ENCODE measurements at regions not wholly inside any gene's neighbourhood (a gene's known extent, or its start where the extent isn't known, plus 50 kb on each side); places are given as distances from the start of the nearest gene placed in this dataset.

- Mint-ChIP-seq H3K4me3 (ENCODE audit: unreplicated experiment) (no peak overlapping the region), H3K27ac (ENCODE audit: unreplicated experiment) (no peak overlapping the region), H3K9me3 (ENCODE audit: unreplicated experiment) (no peaks in the 10 kb centered on the region), H3K27me3 (ENCODE audit: insufficient read depth, unreplicated experiment) (peaks cover 12% of the 10 kb centered on the region), H3K4me1 (ENCODE audit: low read depth, unreplicated experiment) (peaks cover 5% of the 10 kb centered on the region), H3K36me3 (ENCODE audit: insufficient read depth, unreplicated experiment) (no peaks in the 10 kb centered on the region)
- no peak for TF ChIP-seq CTCF (IDR thresholded peaks at IDR 0.05; ENCODE audit: insufficient read depth in 1 of 2, low read depth in 1 of 2, low read length in 1 of 2, severe bottlenecking in 1 of 2, unreplicated experiment in 1 of 2)
- ChIA-PET CTCF (interaction anchor here (0.6 kb wide), 1 partner anchor 24 kb away, joined by 3 read pairs; no protein-coding TSS in a partner anchor), POLR2A (no interaction called here)
- Histone ChIP-seq H3K4me1 (peaks cover 6% of the 10 kb centered on the region), H3K36me3 (ENCODE audit: control insufficient read depth, insufficient read depth, low read length) (no peaks in the 10 kb centered on the region), H3K9me3 (no peaks in the 10 kb centered on the region), H3K27me3 (replicated peaks; ENCODE audit: control insufficient read depth, insufficient read depth, low read length) (0 out of 2 replicates have a peak, but pooled peaks cover 2% of the 10 kb centered on the region), H3K4me3 (ENCODE audit: low read depth, low read length) (no peak overlapping the region)
- DNase-seq = no peak
- intact Hi-C loops (cut with micrococcal nuclease; ENCODE audit: unreplicated experiment) = no loop called here
- BruUV-seq (replicated peaks) = no TSS peak
Measured at GRCh38 chr7:155368894-155369600, 71.4 kb downstream of the INSIG1 start.

GRCh38 chr7:155369766-155370165 is 72.1 kb downstream of the INSIG1 start:
- Mint-ChIP-seq H3K36me3 (ENCODE audit: insufficient read depth, unreplicated experiment) (no peaks in the 10 kb centered on the region), H3K4me3 (ENCODE audit: unreplicated experiment) (no peak overlapping the region), H3K27me3 (ENCODE audit: insufficient read depth, unreplicated experiment) (peaks cover 14% of the 10 kb centered on the region), H3K4me1 (ENCODE audit: low read depth, unreplicated experiment) (peaks cover 6% of the 10 kb centered on the region), H3K9me3 (ENCODE audit: unreplicated experiment) (no peaks in the 10 kb centered on the region), H3K27ac (ENCODE audit: unreplicated experiment) (no peak overlapping the region)
- no peak for TF ChIP-seq CTCF (IDR thresholded peaks at IDR 0.05; ENCODE audit: insufficient read depth in 1 of 2, low read depth in 1 of 2, low read length in 1 of 2, severe bottlenecking in 1 of 2, unreplicated experiment in 1 of 2)
- Histone ChIP-seq H3K27me3 (replicated peaks; ENCODE audit: control insufficient read depth, insufficient read depth, low read length) (peaks cover 2% of the 10 kb centered on the region; the same call in 1 of the 2 replicates), H3K36me3 (ENCODE audit: control insufficient read depth, insufficient read depth, low read length) (no peaks in the 10 kb centered on the region), H3K4me1 (peaks cover 4% of the 10 kb centered on the region), H3K4me3 (ENCODE audit: low read depth, low read length) (no peak overlapping the region), H3K9me3 (no peaks in the 10 kb centered on the region)
- intact Hi-C loops (cut with micrococcal nuclease; ENCODE audit: unreplicated experiment) = no loop called here
- POLR2A ChIA-PET = no interaction called here
- no peak for DNase-seq
- CTCF ChIA-PET = no interaction called here
- BruUV-seq (replicated peaks) = no TSS peak

- Histone ChIP-seq H3K27me3 (replicated peaks; ENCODE audit: control insufficient read depth, insufficient read depth, low read length) (peaks cover 2% of the 10 kb centered on the region; the same call in 1 of the 2 replicates), H3K4me3 (ENCODE audit: low read depth, low read length) (no peak overlapping the region), H3K9me3 (no peaks in the 10 kb centered on the region), H3K36me3 (ENCODE audit: control insufficient read depth, insufficient read depth, low read length) (no peaks in the 10 kb centered on the region), H3K4me1 (peaks cover 9% of the 10 kb centered on the region)
- intact Hi-C loops (cut with micrococcal nuclease; ENCODE audit: unreplicated experiment) = no loop called here
- ChIA-PET CTCF (no interaction called here), POLR2A (no interaction called here)
- peaks cover 6% of the 10 kb centered on the region for H3K4me1 Mint-ChIP-seq (ENCODE audit: low read depth, unreplicated experiment)
- TF ChIP-seq CTCF (IDR thresholded peaks at IDR 0.05; ENCODE audit: insufficient read depth in 1 of 2, low read depth in 1 of 2, low read length in 1 of 2, severe bottlenecking in 1 of 2, unreplicated experiment in 1 of 2) = no peak
- no TSS peak for BruUV-seq (replicated peaks)
- no peak for DNase-seq
- no peaks in the 10 kb centered on the region for H3K9me3 Mint-ChIP-seq (ENCODE audit: unreplicated experiment)
- no peak overlapping the region for H3K4me3 Mint-ChIP-seq (ENCODE audit: unreplicated experiment)
- H3K27ac Mint-ChIP-seq (ENCODE audit: unreplicated experiment) = no peak overlapping the region
- H3K36me3 Mint-ChIP-seq (ENCODE audit: insufficient read depth, unreplicated experiment) = no peaks in the 10 kb centered on the region
- peaks cover 25% of the 10 kb centered on the region for H3K27me3 Mint-ChIP-seq (ENCODE audit: insufficient read depth, unreplicated experiment)
Measured at GRCh38 chr7:155371331-155371883, 73.7 kb downstream of the INSIG1 start.
